ENCODE measurements at regions not wholly inside any gene's neighbourhood (a gene's known extent, or its start where the extent isn't known, plus 50 kb on each side); places are given as distances from the start of the nearest gene placed in this dataset.

DNA sequence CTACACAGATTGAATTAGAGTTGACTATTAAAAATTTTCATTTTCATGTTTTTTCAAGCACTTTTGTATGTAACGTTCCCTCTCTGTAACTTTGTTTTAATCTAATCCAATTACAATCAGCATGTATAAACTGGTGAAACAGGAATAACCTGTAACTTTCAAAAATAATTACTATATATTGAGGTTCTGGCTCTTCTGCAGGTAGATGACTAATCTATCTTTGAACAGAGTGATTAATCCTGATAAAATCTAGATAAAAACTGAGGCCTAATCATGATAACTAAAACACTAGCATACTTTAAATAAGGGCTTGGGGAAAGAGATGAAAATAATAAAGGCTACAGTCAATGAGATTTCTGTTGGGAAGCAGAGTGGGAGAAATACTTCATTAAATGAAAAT, 101.6 kb upstream of the KCND2 start:
- TF ChIP-seq POLR2AphosphoS5 (IDR thresholded peaks at IDR 0.05; ENCODE audit: insufficient read depth in 1 of 2, low read depth in 1 of 2) (no peak), POLR2A (IDR thresholded peaks at IDR 0.05) (no peak)
- TF ChIP-seq, protein P1, sequence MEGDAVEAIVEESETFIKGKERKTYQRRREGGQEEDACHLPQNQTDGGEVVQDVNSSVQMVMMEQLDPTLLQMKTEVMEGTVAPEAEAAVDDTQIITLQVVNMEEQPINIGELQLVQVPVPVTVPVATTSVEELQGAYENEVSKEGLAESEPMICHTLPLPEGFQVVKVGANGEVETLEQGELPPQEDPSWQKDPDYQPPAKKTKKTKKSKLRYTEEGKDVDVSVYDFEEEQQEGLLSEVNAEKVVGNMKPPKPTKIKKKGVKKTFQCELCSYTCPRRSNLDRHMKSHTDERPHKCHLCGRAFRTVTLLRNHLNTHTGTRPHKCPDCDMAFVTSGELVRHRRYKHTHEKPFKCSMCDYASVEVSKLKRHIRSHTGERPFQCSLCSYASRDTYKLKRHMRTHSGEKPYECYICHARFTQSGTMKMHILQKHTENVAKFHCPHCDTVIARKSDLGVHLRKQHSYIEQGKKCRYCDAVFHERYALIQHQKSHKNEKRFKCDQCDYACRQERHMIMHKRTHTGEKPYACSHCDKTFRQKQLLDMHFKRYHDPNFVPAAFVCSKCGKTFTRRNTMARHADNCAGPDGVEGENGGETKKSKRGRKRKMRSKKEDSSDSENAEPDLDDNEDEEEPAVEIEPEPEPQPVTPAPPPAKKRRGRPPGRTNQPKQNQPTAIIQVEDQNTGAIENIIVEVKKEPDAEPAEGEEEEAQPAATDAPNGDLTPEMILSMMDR (IDR thresholded peaks at IDR 0.05), result no peak

Data from vagina (tissue), 2 donors.